ENCODE measurements at regions not wholly inside any gene's neighbourhood (a gene's known extent, or its start where the extent isn't known, plus 50 kb on each side); places are given as distances from the start of the nearest gene placed in this dataset.

DNA sequence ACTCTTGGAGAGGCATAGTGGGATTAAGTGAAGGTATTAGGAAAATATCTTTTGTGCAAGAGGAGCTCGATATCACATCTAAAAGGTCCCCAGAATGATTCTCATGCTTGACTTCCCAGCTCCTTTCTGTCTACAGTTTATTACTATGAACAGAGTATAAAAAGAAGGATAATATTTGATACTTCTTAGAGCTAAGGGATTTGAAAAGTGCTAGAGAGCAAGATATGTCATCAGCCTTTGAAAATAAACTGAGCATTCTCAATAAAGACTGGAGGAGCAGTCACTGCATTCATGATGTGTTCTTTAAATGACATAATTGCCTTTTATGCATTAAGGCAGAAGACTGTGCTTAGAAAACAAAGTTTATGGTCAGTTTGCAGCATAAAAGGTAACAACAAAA lies 543.2 kb upstream of the NRXN1 start:
- no peaks in the 10 kb centered on the region for H3K36me3 ChIP-seq
- no peaks in the 10 kb centered on the region for H3K27me3 ChIP-seq
- H3K4me1 ChIP-seq, result no peaks in the 10 kb centered on the region
- H3K9me3 ChIP-seq, result no peaks in the 10 kb centered on the region
- ATAC-seq, result no peak
- WGBS, 2 donors (ENCODE audit: low coverage in 1 of 2), result 67 to 86% methylated on average over 1 of the region's 1 CpG
- no peak overlapping the region for H3K4me3 ChIP-seq
- TF ChIP-seq POLR2AphosphoS5 (IDR thresholded peaks at IDR 0.05), result no peak
- H3K27ac ChIP-seq, result no peak overlapping the region

DNA sequence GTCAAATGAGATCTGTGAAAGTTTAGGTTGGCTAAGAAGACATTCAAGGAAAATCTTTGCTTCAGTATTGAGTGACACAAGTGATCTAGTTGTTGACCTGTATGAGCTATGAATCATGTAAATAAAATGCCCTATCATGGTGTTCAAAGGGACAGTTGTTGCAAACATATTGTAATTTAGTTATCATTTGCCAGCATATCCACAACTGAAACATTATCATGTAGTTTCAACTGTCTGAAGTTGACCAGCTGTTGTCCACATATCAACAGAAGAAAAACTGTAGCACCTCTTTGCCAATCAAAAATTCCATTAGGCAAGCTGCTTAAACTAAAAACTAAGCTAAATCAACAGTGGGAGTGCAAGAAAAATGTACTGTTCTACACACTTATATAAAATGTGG lies 527.1 kb upstream of the NRXN1 start:
- no peak for ATAC-seq
- H3K4me1 ChIP-seq, result no peaks in the 10 kb centered on the region
- H3K36me3 ChIP-seq, result no peaks in the 10 kb centered on the region
- H3K9me3 ChIP-seq, result no peaks in the 10 kb centered on the region
- no peaks in the 10 kb centered on the region for H3K27me3 ChIP-seq
- no peak overlapping the region for H3K4me3 ChIP-seq
- no peak overlapping the region for H3K27ac ChIP-seq
- TF ChIP-seq POLR2A (IDR thresholded peaks at IDR 0.05) (no peak), EP300 (IDR thresholded peaks at IDR 0.05) (no peak), POLR2AphosphoS5 (IDR thresholded peaks at IDR 0.05) (no peak), CTCF (IDR thresholded peaks at IDR 0.05) (no peak)

DNA sequence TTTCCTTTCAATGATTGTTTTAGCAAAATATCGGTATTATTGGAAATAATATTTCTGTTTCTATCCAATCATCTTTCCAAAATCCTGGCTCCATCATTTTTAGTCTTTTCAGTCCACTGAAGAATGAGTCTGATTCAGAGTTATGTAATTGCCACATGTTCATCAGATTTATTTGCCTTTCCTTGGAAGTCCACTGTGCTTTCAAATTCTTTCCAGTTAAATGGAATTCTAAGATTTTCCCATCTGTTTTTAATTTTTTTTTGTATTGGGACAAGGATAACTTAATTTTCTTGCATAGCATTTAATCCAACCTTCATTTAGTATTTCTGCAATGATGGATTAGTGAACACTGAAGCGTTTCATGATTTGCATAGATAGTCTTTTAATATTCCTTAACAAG lies 521.5 kb upstream of the NRXN1 start:
- no peak for TF ChIP-seq POLR2A (IDR thresholded peaks at IDR 0.05)
- no peak for TF ChIP-seq CTCF (IDR thresholded peaks at IDR 0.05)
- no peak for TF ChIP-seq POLR2AphosphoS5 (IDR thresholded peaks at IDR 0.05)
- no peak for TF ChIP-seq EP300 (IDR thresholded peaks at IDR 0.05)
- ATAC-seq, result no peak
- H3K36me3 ChIP-seq, result no peaks in the 10 kb centered on the region

GRCh38 chr2:51535763-51536162 lies 503.8 kb upstream of the NRXN1 start:
- no peak for ATAC-seq
- Histone ChIP-seq H3K36me3 (no peaks in the 10 kb centered on the region), H3K4me3 (no peak overlapping the region), H3K27me3 (no peaks in the 10 kb centered on the region), H3K9me3 (peaks cover 0 to 12% (median 0%) of the 10 kb centered on the region in 3 donors), H3K4me1 (no peaks in the 10 kb centered on the region), H3K27ac (no peak overlapping the region)
- WGBS, 2 donors (ENCODE audit: low coverage in 1 of 2), result 72 to 75% methylated on average over 2 of the region's 2 CpGs
- TF ChIP-seq EP300 (IDR thresholded peaks at IDR 0.05) (no peak), POLR2A (IDR thresholded peaks at IDR 0.05) (no peak), POLR2AphosphoS5 (IDR thresholded peaks at IDR 0.05) (no peak), CTCF (IDR thresholded peaks at IDR 0.05) (no peak)

More for the DNA sequence above, 521.5 kb upstream of the NRXN1 start:
- Histone ChIP-seq H3K4me3 (no peak overlapping the region), H3K27me3 (no peaks in the 10 kb centered on the region), H3K9me3 (no peaks in the 10 kb centered on the region), H3K27ac (no peak overlapping the region), H3K4me1 (no peaks in the 10 kb centered on the region)
- WGBS, 2 donors (ENCODE audit: low coverage in 1 of 2), result 49 to 76% methylated on average over 2 of the region's 2 CpGs

DNA sequence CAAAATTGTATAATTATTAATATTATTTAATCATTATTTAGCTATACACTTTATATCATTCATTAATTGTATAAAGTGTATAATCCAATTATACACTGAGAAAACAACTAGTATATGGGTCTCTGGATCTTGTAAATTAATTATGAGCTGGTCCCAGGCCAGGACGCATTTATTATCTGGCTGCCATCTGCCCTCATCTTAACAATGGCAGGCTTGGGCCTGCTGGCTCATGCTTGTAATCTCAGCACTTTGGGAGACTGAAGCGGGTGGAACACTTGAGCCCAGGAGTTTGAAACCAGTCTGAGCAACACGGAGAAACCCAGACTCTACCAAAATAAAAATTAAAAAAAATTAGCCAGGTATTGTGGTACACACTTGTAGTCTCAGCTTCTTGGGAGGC lies 502.2 kb upstream of the NRXN1 start:
- no peak overlapping the region for H3K4me3 ChIP-seq
- TF ChIP-seq CTCF (IDR thresholded peaks at IDR 0.05) (no peak), POLR2A (IDR thresholded peaks at IDR 0.05) (no peak), POLR2AphosphoS5 (IDR thresholded peaks at IDR 0.05) (no peak), EP300 (IDR thresholded peaks at IDR 0.05) (no peak)
- H3K36me3 ChIP-seq, result no peaks in the 10 kb centered on the region
- ATAC-seq, result no peak
- peaks cover 0 to 12% (median 0%) of the 10 kb centered on the region in 3 donors for H3K9me3 ChIP-seq
- H3K27ac ChIP-seq, result no peak overlapping the region
- no peaks in the 10 kb centered on the region for H3K27me3 ChIP-seq
- 92 to 96% methylated on average over 1 to 3 of the region's 3 CpGs for WGBS, 2 donors (ENCODE audit: low coverage in 1 of 2)
- H3K4me1 ChIP-seq, result no peaks in the 10 kb centered on the region

- TF ChIP-seq CTCF (IDR thresholded peaks at IDR 0.05) (no peak), EP300 (IDR thresholded peaks at IDR 0.05) (no peak), POLR2AphosphoS5 (IDR thresholded peaks at IDR 0.05) (no peak), POLR2A (IDR thresholded peaks at IDR 0.05) (no peak)
- no peaks in the 10 kb centered on the region for H3K27me3 ChIP-seq
- no peaks in the 10 kb centered on the region for H3K36me3 ChIP-seq
- 80 to 95% methylated on average over 3 of the region's 3 CpGs for WGBS, 2 donors (ENCODE audit: low coverage in 1 of 2)
- H3K4me3 ChIP-seq, result no peak overlapping the region
- H3K27ac ChIP-seq, result no peak overlapping the region
- no peak for ATAC-seq
- no peaks in the 10 kb centered on the region for H3K9me3 ChIP-seq
- H3K4me1 ChIP-seq, result no peaks in the 10 kb centered on the region
These were observed 496.2 kb upstream of the NRXN1 start for GRCh38 chr2:51528156-51528555.
